ENCODE measurements at regions not wholly inside any gene's neighbourhood (a gene's known extent, or its start where the extent isn't known, plus 50 kb on each side); places are given as distances from the start of the nearest gene placed in this dataset.
"Not testable (repeated sequence)": the region's sequence is repeated elsewhere in the genome, so short reads cannot be mapped to it uniquely, and the experiment has no call there.

DNA sequence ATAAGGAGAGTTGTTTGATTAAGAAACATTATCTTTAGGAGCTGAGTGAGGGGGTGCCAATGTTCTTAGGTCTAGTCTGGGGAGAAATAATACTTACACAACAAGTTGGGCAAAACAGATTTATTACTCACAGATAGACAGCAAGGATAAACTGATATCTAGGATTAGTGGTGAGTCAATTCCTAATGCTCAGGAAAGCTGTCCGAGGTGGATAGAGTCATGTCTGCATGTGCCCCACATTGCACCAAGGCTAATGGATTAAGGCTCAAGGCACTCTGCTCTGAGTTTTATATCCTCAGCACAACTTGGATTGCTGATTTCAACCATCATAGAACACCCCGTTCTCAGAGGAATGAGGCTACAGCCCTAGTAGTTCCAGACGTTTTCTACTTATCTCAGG lies 1042.3 kb downstream of the OTOL1 start:
- DNase-seq (ENCODE audit: low spot score): no peak

DNA sequence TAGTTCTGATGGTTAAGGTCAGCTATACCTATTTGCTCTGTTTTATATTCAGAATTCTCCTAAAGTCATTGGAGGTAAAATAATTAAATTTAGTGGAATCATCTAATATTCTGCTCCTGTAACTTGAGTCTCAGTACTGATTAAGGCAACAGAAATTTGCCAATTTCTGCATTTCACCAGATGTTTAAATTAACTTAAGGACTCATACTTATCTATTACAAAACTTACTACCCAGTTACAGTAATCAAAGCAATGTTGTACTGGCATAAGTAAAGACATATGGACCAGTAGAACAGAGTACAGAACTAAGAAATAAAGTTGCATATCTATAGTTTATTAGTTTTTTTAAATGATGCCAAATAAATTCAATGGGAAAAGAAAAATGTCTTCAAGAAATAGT lies 1043.8 kb downstream of the OTOL1 start:
- no peak for DNase-seq (ENCODE audit: low spot score)

DNA sequence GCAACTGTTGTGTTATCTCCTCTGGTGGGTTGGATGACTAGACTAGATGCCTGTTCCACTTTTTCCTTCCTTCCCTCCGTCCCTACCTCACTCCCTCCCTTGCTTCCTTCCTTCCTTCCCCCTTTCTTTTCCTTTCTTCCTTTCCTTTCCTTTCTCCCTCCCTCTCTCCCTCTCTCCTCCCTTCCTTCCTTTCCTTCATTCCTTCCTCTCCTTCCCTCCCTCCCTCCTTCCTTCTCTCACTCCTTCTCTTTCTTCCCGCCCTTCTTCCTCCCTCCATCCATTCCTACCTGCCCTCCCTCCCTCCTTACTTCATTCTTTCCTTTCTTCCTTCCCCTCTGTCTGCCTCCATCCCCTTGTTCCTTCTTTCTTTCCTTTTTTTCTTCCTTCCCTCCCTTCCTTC lies 1045.3 kb downstream of the OTOL1 start:
- DNase-seq (ENCODE audit: low spot score): no peak

DNA sequence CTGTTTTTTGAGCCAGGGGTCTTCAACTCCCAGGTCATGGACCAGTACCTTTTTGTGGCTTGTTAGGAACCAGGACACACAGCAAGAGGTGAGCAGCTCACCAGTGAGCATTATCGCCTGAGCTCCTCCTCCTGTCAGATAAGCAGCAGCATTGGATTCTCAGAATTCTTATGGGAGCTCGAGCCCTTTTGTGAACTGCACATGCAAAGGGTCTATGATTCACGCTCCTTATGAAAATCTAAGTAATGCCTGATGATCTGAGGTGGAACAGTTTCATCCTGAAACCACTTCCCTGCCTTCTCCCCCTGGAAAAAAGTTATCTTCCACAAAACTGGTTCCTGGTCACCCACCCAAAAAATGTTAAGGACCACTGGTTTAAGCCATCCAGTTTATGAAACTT lies 1047.6 kb downstream of the OTOL1 start:
- DNase-seq (ENCODE audit: low spot score): no peak

DNA sequence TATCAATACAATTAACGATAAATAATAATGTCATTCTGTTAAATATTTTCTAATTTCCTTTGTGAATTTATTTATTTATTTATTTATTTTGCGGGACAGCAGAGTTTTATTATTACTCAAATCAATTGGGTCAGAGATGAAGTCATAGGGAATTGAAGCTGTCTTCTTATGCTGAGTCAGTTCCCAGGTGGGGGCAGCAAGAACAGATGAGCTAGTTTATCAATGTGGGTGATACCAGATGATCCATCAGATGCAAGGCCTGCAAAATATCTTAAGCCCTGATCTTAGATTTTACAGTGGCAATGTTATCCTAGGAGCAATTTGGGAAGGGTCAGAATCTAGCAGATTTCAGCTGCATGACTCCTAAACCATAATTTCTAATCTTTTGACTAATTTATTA lies 1050.3 kb downstream of the OTOL1 start:
- DNase-seq (ENCODE audit: low spot score): no peak

DNA sequence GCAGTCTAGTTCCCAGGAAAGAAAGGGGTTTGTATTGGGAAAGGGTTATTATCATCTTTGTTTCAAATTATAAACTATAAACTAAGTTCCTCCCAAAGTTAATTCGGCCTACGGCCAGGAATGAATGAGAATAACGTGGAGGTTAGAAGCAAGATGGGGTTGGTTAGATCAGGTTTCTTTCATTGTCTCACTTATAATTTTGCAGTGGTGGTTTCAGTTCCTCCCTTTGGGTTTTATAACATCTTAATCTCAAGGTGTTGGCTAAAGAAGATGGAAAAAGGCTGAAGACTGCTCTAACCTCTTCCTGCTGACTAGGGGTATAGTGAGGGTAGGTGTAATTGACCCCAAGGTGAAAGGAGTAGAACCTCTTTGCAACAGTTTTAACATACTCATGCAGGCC lies 1050.7 kb downstream of the OTOL1 start:
- no peak for DNase-seq (ENCODE audit: low spot score)

DNA sequence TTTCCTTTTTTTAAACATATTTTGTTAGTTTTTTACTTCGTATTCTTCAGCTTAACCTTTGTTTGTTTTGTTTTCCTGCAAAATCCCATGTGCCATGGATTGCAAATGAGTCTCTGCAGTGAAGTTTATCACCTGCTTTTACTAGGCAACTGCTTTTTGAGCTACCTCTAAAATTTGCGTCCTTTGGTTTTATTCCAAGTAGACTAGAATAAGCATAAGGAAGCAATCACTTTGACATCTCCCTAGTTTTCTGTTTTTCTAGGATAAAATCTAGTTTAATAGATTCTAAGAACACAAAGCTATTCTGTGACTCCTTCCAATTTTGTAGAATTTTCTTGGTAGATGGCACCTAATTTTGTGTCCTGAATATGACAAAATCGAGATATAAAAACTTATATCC lies 1059.2 kb downstream of the OTOL1 start:
- DNase-seq (ENCODE audit: low spot score): no peak

DNA sequence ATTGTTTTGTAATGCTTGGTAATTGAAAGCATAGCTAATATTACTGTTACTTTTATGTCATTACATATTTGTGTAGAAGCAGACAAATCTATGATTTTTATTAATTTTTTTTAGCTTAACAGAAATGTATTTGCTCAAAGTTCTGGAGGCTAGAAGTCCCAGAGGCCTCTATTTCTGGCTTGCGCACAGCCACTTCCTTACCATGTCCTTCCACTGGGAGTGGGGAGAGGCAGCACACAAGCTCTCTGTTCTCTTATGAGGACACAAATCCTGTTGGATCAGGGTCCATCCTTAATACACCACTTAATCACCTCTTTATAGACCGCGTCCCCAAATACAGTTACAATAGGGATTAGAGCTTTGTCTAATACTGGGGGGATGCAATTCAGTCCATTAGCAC lies 1061.4 kb downstream of the OTOL1 start:
- no peak for DNase-seq (ENCODE audit: low spot score)

DNA sequence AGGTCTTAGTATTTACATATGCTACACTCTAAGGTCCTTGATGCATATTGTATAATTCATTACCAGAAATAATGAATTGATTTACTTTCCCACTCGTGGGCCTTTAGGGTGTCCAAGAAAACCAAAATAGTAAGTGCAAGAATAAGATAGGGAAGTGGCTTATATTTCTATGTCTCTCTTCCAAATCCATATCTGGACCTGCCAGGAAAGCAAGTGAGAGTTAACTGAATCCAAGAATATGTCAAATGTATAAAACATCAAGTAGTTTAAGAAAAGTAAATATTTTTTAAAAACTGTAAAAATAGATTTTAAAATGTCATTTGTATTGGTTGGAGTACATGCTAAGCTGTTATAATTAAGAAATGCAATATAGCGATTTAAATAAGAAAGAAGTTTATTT lies 1072.1 kb downstream of the OTOL1 start:
- no peak for DNase-seq (ENCODE audit: low spot score)

DNA sequence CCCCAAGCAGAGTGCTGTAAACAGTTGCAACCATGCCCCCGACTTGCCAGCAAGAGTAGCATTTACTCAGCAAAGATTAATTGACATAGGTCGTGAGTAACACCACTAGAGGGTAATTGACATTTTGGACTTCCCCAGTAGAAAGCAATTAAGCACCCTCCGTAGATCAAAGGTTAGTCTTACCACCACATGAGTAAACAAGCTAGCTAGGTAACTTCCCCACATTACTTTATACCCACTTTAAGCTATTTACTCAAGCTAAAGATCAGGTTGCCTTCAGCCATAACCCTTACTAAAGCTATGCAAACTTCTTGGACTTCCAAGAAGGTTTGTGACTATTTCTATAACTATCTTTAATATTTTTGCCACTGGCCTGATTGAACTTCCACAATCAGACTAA lies 1072.7 kb downstream of the OTOL1 start:
- no peak for DNase-seq (ENCODE audit: low spot score)

DNA sequence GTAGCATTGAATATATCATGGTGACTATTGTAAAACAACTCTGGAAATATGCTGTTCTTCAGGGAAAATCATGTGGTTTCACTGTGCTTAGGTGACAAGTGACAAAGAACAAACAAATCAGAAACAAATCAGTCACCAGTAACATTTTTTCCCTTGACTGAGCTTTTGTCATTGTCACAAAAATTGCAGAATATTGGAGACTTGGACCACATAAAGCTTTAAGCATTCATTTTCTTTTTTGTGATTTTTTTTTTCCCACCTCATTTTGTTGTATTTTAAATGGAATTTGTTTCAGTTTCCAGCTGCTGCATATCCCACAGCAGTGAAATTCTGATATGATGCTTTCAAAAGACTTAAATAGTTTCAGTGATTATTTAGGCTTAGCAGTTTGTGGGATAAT lies 1088.4 kb downstream of the OTOL1 start:
- DNase-seq (ENCODE audit: low spot score): no peak

DNA sequence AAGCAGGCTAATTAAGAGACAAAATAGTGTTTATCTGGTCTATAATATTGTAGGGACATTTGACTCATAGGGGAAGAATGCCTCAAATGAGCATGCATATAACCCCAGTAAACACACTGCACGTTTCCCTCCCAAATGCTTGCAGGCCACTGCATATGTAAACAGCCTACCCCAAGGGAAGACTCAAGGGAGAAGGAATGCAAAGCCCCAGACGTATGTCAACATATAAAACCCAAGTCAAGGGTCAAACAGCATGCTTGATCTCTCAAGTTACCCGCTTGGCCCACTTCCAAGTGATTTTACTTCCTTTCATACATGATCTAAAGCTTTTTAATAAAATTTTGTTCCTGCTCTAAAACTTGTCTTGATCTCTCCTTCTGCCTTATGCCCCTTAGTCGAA lies 1090.0 kb downstream of the OTOL1 start:
- no peak for DNase-seq (ENCODE audit: low spot score)

DNA sequence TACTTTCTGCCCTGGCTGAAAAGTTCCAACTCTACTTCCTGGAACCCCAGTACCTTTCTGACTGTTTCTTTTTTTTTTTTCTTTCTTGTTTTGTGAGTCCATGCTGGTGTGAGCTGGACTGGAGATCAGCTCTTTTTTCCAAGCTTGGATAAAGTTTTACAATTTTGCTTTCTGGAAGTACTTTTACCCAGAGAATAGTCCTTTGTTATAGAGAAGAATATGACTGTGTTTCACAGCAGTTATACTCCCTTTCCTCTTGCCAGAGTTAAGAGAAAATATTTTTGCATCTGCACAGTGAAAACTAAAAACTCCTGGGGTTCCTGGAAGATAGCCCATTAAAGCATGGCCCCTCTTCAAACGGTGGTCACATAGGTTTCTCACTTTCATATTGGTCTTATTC lies 1100.6 kb downstream of the OTOL1 start:
- DNase-seq (ENCODE audit: low spot score): no peak

DNA sequence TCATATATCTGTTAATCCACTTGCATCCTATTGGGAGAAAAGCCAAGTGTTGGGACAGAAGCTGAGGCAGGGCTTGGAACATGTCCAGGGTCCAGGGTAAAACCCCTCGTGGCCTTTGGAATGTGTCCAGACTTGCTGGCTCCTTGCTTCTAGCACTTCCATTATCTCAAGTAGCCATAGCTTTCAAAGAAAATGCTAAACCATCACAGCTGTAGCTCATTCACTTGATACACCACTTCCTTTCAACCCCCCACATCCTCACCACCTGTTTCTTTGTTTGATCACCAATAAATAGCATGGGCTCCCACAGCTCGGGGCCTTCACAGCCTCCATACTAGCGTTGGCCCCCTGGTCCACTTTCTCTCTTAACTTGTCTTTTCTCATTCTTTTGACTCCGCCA lies 1101.9 kb downstream of the OTOL1 start:
- not testable (repeated sequence) for DNase-seq (ENCODE audit: low spot score)

DNA sequence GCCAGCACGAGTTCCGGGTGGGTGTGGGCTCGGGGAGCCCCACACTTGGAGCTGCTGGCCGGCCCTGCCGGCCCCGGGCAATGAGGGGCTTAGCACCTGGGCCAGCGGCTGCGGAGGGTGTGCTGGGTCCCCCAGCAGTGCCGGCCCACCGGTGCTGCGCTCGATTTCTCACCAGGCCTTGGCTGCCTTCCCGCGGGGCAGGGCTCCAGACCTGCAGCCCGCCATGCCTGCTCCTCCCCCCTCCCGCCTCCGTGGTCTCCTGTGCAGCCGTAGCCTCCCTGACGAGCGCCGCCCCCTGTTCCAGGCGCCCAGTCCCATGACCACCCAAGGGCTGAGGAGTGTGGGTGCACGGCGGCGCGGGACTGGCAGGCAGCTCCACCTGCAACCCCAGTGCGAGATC lies 1103.1 kb downstream of the OTOL1 start:
- DNase-seq (ENCODE audit: low spot score): not testable (repeated sequence)

DNA sequence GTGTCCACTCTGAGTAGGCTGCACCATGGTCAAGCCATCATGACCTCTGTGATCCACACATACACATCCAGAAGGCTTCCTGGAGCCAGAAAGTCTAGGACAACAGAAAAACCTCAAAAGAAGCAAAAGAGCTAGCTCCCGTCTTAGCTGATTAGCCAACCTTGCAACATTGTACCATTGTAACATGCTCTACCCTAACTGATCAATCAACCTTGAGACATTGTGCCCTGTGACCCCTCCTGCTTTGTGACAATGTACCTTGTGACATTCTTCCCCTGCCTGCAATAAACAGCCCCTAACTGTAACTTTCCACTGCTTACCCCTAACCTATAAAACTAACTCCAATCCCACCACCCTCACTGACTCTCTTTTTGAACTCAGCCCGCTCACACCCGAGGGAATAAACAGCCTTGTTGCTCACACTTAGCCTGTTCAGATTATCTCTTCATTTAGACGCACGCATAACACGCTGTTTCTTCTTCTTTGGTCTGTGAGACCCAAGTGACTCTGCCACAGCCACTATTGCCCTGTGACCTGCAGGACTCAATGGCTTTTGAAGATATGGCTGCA lies 1104.6 kb downstream of the OTOL1 start:
- peak; percentile 14 for DNase-seq (ENCODE audit: low spot score)

DNA sequence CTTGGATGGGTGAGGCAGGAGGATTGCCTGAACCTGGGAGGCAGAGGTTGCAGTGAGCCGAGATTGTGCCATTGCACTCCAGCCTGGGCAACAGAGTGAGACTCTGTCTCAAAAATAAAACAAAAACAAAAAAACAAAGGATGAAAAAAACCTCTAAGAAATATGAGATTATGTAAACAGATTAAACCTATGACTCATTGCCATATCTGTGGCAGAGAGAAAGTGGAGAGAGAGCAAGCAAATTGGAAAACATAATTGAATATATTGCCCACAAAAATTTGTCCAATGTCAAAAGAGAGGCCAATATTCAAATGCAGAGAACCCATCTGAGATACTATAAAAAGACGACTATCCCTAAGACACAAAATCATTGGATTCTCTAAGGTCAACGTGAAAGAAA lies 1106.0 kb downstream of the OTOL1 start:
- DNase-seq (ENCODE audit: low spot score): no peak

DNA sequence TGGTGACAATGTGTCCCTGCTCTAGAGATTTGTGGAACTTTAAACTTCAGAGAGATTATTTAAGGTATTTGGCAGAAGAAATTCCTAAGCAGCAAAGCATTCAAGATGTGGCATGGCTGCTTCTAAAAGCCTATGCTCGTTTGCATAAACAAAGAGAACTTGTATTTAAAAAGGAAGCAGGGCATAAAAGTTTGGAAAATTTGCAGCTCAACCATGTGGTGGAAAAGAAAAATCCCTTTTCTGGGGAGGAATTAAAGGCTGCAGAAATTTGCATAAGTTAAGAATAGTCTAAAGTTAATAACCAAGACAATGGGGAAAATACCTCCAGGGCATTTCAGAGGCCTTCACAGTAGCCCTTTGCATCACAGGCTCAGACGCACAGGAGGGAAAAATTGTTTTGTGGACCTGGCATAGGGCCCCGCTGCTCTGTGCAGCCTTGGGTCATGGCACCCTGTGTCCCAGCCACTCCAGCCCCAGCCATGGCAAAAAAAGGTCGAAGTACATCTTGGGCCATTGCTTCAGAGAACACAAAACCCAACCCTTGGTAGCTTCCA lies 1109.1 kb downstream of the OTOL1 start:
- DNase-seq (ENCODE audit: low spot score): no peak

DNA sequence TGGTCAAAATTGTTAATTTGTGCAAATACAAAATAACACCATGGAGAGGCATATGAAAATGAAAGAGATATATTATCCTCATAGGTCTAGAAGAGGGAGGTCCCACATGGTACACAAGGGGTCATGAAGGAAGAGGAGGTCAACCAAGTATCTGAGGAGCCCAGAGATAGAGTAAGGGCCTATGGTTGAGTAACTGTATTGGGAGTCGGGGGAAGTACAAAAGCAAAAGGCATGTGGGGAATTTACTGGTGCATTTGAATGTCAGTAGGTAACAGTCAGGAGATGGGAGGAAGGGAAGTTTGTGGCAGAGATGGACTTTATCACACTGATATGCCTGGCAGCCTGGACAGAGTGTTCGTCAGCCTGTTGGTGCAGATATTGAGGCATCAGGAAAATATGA lies 1113.7 kb downstream of the OTOL1 start:
- DNase-seq (ENCODE audit: low spot score): no peak

DNA sequence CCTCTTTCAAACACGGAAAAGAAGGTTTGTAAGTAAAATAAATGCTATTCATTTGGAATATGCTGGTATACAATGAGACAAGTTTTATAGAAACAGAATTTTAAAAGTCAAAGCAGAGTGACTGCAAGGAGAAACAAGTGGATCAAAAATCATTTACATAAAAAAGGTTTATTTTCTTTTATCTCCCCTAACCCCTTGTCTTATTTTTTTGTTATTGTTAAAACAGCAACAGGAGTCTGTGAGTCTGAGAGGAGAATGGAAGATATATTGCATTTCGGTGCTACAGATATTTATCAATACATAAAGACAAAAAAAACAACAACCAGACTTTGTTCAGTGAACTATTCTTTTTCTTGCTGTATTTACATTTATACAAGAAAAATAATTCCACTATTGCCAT lies 1116.4 kb downstream of the OTOL1 start:
- DNase-seq (ENCODE audit: low spot score): no peak

DNA sequence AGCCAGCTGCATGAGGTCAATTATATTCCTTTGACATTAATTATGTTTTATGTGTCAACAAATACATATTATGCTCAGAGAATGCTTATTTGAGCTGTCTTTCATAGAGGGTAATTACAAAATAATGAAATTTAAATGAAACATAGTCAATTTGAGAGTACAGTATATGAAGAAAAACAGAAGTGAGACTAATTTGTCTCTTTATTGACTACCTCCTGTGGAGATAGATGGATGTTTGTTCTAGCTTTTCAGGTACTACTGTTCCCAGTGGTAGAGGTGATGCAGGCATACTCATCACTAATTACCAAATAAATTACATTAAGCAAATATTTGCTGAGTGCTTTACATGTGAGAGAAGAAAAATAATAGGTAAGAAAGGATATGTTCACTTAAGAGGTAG lies 1129.6 kb downstream of the OTOL1 start:
- no peak for DNase-seq (ENCODE audit: low spot score)

DNA sequence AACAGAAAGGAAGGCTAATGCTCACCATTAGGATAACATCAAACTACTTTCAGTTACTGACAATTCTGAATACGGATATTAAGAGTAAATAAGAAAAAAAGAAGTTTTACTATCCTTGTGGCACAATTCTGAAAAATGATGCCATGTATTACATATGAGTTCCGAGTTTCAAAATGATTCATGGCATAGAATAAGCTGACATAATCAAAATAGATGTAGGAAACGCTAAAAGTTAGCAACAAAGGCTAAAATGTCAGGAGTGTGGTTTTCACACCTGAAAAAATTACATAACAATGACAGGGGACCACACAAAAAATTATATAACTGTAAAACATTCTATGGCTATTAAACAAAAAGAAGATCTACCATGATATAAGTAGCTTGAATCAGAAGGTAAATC lies 1131.9 kb downstream of the OTOL1 start:
- no peak for DNase-seq (ENCODE audit: low spot score)

DNA sequence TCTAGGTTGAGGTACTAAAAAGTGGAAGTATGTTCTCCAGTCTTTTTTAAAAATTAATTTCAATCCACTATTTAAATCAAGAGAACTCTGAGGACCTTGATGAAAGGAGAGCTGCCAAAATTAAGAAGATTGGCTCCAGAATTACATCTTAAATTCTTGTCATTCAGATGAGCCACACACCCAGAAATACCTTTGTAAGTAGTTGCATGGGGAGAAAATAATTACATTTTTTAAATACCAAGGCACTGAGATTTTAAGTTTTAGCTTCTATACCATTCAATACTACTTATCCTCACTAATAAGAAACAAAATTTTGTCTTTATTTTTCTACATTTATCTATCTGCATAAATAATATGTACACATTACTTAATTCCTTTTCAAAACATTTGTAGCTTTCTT lies 1132.8 kb downstream of the OTOL1 start:
- DNase-seq (ENCODE audit: low spot score): no peak

DNA sequence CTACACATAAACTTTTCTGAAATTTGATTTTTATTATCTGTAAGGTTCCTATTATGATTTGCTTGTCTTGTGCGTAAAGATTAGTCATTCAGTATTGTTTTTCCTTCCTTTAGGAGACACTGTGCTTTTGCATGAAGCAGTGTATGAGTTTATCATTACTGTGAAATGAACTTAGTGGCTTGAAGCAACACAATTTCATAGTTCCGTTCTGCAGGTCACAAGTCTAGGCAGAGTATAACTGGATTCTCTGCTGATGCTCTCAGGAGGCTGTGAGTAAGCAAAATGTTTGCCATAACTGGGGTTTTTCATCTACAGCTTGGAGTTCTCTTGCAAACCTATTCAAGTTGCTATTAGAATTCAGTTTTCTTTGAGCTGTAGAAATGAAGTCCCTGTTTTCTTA lies 1136.1 kb downstream of the OTOL1 start:
- no peak for DNase-seq (ENCODE audit: low spot score)

DNA sequence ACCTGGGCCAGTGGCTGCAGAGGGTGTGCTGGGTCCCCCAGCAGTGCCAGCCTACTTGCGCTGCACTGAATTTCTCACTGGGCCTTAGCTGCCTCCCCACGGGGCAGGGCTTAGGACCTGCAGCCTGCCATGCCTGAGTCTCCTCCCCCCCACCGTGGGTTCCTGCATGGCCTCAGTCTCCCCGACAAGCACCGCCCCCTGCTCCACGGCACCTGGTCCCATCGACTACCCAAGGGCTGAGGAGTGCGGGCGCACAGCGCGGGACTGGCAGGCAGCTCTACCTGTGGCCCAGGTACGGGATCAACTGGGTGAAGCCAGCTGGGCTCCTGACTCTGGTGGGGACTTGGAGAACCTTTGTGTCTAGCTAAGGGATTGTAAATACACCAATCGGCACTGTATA lies 1143.6 kb downstream of the OTOL1 start:
- DNase-seq (ENCODE audit: low spot score): not testable (repeated sequence)
